Peyer's patch (tissue), 4 donors: ENCODE measurements at regions not wholly inside any gene's neighbourhood (a gene's known extent, or its start where the extent isn't known, plus 50 kb on each side); places are given as distances from the start of the nearest gene placed in this dataset.

Experiments
- POLR2A ChIP-seq, 2 donors: fragments of 450-650 bp; IDR thresholded peaks; one replicate each; pipeline ENCODE4 v1.5.1; 2017; ENCODE audit warnings: antibody characterized with exemption in 2 of 2, mild to moderate bottlenecking in 2 of 2, moderate library complexity in 2 of 2
- TF ChIP-seq, protein P1 (sequence below), 6 experiments: fragments of 450-650 bp in 4 of 6; fragments of 200-600 bp in 2 of 6; sonication (generic) in 1 of 6; IDR thresholded peaks; one replicate each; pipeline ENCODE4 v1.5.1; 2017 to 2019; ENCODE audit warnings: antibody characterized with exemption in 6 of 6, mild to moderate bottlenecking in 3 of 6, moderate library complexity in 1 of 6

DNA sequence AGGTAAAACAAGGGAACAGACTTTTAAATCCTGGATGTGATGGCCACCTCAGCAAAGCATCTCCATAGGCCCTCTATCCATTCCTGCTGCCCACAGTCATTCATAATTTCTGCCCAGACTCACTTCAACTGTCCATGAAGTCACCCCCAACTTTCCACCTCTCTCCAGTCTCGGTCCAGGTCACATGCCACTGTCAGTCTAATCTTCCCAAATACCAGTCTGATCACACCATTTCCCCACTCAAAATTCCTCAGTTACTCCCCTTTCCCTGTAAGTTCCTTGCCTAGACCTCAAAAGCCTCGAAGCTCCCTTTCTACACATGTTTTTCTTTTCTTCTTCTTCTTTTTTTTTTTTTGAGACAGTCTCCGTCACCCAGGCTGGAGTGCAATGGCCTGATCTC, 51.2 kb upstream of the HOPX start:
- TF ChIP-seq, protein P1, sequence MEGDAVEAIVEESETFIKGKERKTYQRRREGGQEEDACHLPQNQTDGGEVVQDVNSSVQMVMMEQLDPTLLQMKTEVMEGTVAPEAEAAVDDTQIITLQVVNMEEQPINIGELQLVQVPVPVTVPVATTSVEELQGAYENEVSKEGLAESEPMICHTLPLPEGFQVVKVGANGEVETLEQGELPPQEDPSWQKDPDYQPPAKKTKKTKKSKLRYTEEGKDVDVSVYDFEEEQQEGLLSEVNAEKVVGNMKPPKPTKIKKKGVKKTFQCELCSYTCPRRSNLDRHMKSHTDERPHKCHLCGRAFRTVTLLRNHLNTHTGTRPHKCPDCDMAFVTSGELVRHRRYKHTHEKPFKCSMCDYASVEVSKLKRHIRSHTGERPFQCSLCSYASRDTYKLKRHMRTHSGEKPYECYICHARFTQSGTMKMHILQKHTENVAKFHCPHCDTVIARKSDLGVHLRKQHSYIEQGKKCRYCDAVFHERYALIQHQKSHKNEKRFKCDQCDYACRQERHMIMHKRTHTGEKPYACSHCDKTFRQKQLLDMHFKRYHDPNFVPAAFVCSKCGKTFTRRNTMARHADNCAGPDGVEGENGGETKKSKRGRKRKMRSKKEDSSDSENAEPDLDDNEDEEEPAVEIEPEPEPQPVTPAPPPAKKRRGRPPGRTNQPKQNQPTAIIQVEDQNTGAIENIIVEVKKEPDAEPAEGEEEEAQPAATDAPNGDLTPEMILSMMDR (IDR thresholded peaks at IDR 0.05) = no peak
- no peak for TF ChIP-seq POLR2A (IDR thresholded peaks at IDR 0.05)
